Karpas-422 (cell line): ENCODE measurements at regions not wholly inside any gene's neighbourhood (a gene's known extent, or its start where the extent isn't known, plus 50 kb on each side); places are given as distances from the start of the nearest gene placed in this dataset.
A peak's percentile ranks its signal among the peaks of the same experiment; 100 is the strongest.
"Not testable (repeated sequence)": the region's sequence is repeated elsewhere in the genome, so short reads cannot be mapped to it uniquely, and the experiment has no call there.

Source experiments
- DNase-seq: peaks from one replicate; pipeline ENCODE4 v3.0.0-alpha.2; 2015
- H2AFZ ChIP-seq: fragments of 200-600 bp; sonication (generic); 2 replicates; pipeline ENCODE4 v1.6.1; 2014; ENCODE audit warnings: antibody characterized with exemption, low read length, mixed read lengths
- H3K27ac ChIP-seq: fragments of 200-600 bp; sonication (generic); 2 replicates; pipeline ENCODE4 v1.5.1; 2014; ENCODE audit warnings: mild to moderate bottlenecking, low read length, moderate library complexity
- H3K27me3 ChIP-seq: fragments of 200-600 bp; sonication (generic); 2 replicates; pipeline ENCODE4 v1.6.1; 2014; ENCODE audit warnings: low read length, mixed read lengths
- H3K36me3 ChIP-seq: fragments of 200-600 bp; sonication (generic); 2 replicates; pipeline ENCODE4 v1.6.1; 2014; ENCODE audit warnings: low read length, mixed read lengths; ENCODE audit not compliant: insufficient read depth
- H3K4me1 ChIP-seq: fragments of 200-600 bp; sonication (generic); 2 replicates; pipeline ENCODE4 v1.6.1; 2014; ENCODE audit warnings: mild to moderate bottlenecking, low read length, mixed read lengths
- H3K4me2 ChIP-seq: fragments of 200-600 bp; sonication (generic); 2 replicates; pipeline ENCODE4 v1.6.1; 2014; ENCODE audit warnings: low read length, low read depth, mild to moderate bottlenecking; ENCODE audit not compliant: poor library complexity, severe bottlenecking
- H3K4me3 ChIP-seq: fragments of 200-600 bp; sonication (generic); 2 replicates; pipeline ENCODE4 v1.5.1; 2014; ENCODE audit warnings: mild to moderate bottlenecking, antibody characterized with exemption, low read length, mixed read lengths
- H3K79me2 ChIP-seq: fragments of 200-600 bp; sonication (generic); 2 replicates; pipeline ENCODE4 v1.6.1; 2014; ENCODE audit warnings: mild to moderate bottlenecking, low read length, mixed read lengths
- H3K9ac ChIP-seq: fragments of 200-600 bp; sonication (generic); 2 replicates; pipeline ENCODE4 v1.6.0; 2014; ENCODE audit warnings: low read length
- H3K9me2 ChIP-seq: fragments of 200-600 bp; sonication (generic), shearing (Covaris generic); replicated peaks from 2 replicates; pipeline ENCODE4 v1.6.0; 2014; ENCODE audit warnings: mild to moderate bottlenecking, low read length, moderate library complexity; ENCODE audit not compliant: insufficient read depth
- H3K9me3 ChIP-seq: fragments of 300-700, 200-600 bp; sonication (generic); 2 replicates; pipeline ENCODE4 v1.6.1; 2014; ENCODE audit warnings: low read length, mixed read lengths
- H4K20me1 ChIP-seq: fragments of 200-600 bp; sonication (generic); 2 replicates; pipeline ENCODE4 v1.6.1; 2014; ENCODE audit warnings: mild to moderate bottlenecking, antibody characterized with exemption, low read length, low read depth; ENCODE audit not compliant: insufficient read depth

DNA sequence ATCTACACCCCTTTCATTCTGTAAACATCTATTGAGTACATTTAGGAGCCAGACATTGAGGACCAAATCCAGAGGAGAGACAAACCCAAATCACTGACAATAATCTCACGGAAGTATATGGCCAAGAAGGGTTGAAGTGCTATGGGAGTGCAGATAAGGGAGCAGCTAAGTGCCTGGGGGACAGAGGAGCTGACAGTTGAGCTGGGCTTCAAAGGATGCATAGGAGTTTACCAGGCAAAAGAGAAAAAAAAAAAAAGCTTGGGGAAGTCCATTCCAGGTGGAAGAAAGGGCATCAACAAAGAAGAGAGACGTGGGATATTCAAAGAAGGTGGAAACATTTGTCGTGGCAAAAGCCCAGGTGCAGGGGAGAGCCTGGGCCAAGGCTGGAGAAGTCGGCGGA is 60.5 kb upstream of the NANOS1 start:
- H3K79me2 ChIP-seq: no peaks in the 10 kb centered on the region
- peaks cover 5% of the 10 kb centered on the region for H3K9me3 ChIP-seq
- H3K9ac ChIP-seq: no peak overlapping the region
- H2AFZ ChIP-seq: no peak overlapping the region
- H3K4me2 ChIP-seq: no peak overlapping the region
- H3K36me3 ChIP-seq: no peaks in the 10 kb centered on the region
- H3K27me3 ChIP-seq: peaks cover 5% of the 10 kb centered on the region; the same call in 1 of the 2 replicates
- no peaks in the 10 kb centered on the region for H4K20me1 ChIP-seq
- H3K9me2 ChIP-seq: no peaks in the 10 kb centered on the region
- H3K4me1 ChIP-seq: no peaks in the 10 kb centered on the region
- H3K27ac ChIP-seq: no peak overlapping the region
- no peak for DNase-seq
- H3K4me3 ChIP-seq: no peak overlapping the region

DNA sequence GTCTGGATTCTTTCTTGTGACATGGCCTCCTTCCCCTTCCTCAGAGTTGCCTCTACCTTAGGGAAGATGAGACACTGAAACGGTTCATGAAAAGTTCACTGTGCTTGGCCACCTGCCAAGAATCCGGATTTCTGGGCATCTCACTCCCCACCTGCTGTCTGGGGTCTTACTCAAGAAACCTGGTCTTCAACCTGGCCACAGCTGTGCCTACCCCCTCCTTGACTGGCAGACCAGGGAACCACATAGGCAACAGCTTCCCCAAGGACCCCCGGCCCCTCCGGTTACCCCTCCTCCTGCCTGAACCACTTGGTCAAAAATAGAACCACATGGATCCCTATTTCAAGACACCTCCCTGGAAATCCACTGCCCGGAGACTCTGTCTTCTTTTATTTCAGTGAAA is 58.7 kb upstream of the NANOS1 start:
- H3K4me3 ChIP-seq: no peak overlapping the region
- H3K9me3 ChIP-seq: peaks cover 6% of the 10 kb centered on the region
- H3K27me3 ChIP-seq: peaks cover 7% of the 10 kb centered on the region; the same call in 1 of the 2 replicates
- no peak overlapping the region for H2AFZ ChIP-seq
- H3K9me2 ChIP-seq: no peaks in the 10 kb centered on the region
- H3K79me2 ChIP-seq: no peaks in the 10 kb centered on the region
- H4K20me1 ChIP-seq: no peaks in the 10 kb centered on the region
- no peak overlapping the region for H3K27ac ChIP-seq
- DNase-seq: no peak
- no peak overlapping the region for H3K9ac ChIP-seq
- H3K36me3 ChIP-seq: no peaks in the 10 kb centered on the region
- no peak overlapping the region for H3K4me2 ChIP-seq
- no peaks in the 10 kb centered on the region for H3K4me1 ChIP-seq

DNA sequence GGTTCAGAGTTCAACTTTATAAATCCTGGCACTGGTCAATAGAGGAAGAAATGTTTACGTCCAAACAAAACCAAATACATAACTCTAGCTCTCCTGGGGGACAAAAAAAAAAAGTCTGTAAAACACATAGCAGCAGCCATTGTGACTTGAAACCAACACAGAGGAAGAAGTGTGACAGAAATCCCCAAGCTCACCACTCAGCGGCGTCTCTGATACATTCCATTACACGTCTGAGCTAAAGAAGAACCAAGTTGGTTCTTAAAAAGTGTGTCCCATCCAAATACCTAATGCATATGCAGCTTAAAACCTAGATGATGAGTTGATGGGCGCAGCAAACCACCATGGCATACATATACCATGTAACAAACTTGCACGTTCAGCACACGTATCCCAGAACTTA is 58.3 kb upstream of the NANOS1 start:
- Histone ChIP-seq H3K36me3 (no peaks in the 10 kb centered on the region), H3K9me2 (no peaks in the 10 kb centered on the region), H3K9ac (no peak overlapping the region), H4K20me1 (no peaks in the 10 kb centered on the region), H3K79me2 (no peaks in the 10 kb centered on the region), H3K4me2 (no peak overlapping the region), H3K4me1 (no peaks in the 10 kb centered on the region), H3K9me3 (peaks cover 6% of the 10 kb centered on the region), H2AFZ (no peak overlapping the region), H3K4me3 (no peak overlapping the region), H3K27me3 (peaks cover 7% of the 10 kb centered on the region; the same call in 1 of the 2 replicates), H3K27ac (no peak overlapping the region)
- DNase-seq: peak; percentile 70

DNA sequence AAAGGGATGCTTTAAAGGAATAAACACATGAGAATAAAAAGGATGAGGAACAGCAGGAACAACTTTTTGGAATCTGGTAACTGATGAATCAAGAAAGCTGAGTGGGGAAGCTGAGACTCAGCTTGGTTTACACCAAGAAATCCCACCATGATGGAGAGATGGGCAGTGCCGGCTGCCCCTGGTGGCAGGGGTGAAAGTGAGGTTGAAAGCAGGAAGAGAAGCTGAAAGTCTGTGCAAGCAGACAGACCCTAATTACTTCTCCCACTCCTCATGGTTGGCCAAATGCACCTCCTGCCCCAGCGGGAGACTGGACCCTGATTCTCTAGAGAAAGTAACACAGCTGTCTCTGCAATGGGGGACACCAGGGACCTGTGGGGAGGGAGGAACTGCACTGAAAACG is 57.6 kb upstream of the NANOS1 start:
- H4K20me1 ChIP-seq: no peaks in the 10 kb centered on the region
- no peak overlapping the region for H3K9ac ChIP-seq
- no peak for DNase-seq
- no peak overlapping the region for H2AFZ ChIP-seq
- no peaks in the 10 kb centered on the region for H3K79me2 ChIP-seq
- H3K27ac ChIP-seq: no peak overlapping the region
- no peaks in the 10 kb centered on the region for H3K36me3 ChIP-seq
- no peaks in the 10 kb centered on the region for H3K9me2 ChIP-seq
- no peak overlapping the region for H3K4me2 ChIP-seq
- H3K9me3 ChIP-seq: peaks cover 6% of the 10 kb centered on the region
- no peaks in the 10 kb centered on the region for H3K4me1 ChIP-seq
- H3K27me3 ChIP-seq: peaks cover 7% of the 10 kb centered on the region; the same call in 1 of the 2 replicates
- no peak overlapping the region for H3K4me3 ChIP-seq

DNA sequence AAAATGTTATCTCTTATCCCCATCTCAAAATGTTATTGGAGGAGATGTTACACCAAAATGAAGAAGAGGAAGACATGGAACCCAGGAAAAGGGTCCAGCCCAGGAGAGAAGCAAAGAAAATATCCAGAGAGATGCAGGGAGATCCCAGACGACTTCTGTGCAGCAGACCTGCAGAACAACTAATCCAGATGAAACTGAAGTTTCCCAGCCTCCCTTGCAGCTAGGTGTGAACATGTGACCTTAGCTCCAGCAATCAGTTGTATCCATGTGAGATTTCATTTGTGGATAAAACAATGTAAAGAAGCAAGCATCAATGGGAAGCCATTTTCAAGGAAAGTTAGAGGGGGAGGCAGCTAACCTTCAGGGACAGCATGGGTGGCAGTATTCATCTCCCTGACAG is 55.8 kb upstream of the NANOS1 start:
- Histone ChIP-seq H3K9ac (no peak overlapping the region), H3K27ac (no peak overlapping the region), H3K9me3 (peaks cover 6% of the 10 kb centered on the region), H3K4me1 (no peaks in the 10 kb centered on the region), H3K27me3 (peaks cover 7% of the 10 kb centered on the region; the same call in 1 of the 2 replicates), H4K20me1 (no peaks in the 10 kb centered on the region), H3K9me2 (no peaks in the 10 kb centered on the region), H3K79me2 (no peaks in the 10 kb centered on the region), H2AFZ (no peak overlapping the region), H3K4me3 (no peak overlapping the region), H3K4me2 (no peak overlapping the region), H3K36me3 (no peaks in the 10 kb centered on the region)
- DNase-seq: no peak

DNA sequence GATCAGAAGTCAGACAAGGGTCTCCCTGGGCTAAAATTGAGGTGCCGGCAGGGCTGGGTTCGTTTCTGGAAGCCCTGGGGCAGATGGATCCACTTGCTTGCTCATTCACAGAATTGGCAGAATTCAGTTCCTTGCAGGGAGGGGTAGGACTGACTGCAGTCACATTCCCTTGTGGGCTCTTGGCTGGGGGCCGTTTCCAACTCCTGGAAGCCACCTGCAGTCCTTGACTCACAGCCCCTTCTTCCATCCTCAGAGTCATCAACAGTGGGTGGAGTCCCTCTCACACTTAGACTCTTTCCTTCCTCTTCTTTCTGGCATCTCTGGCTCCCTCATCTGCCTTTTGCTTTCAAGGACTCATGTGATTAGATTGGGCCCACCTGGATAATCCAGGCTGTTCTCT is 54.6 kb upstream of the NANOS1 start:
- H3K9ac ChIP-seq: no peak overlapping the region
- H3K4me3 ChIP-seq: no peak overlapping the region
- H3K4me2 ChIP-seq: no peak overlapping the region
- no peak overlapping the region for H3K27ac ChIP-seq
- no peaks in the 10 kb centered on the region for H3K79me2 ChIP-seq
- no peaks in the 10 kb centered on the region for H3K36me3 ChIP-seq
- H3K9me3 ChIP-seq: peaks cover 6% of the 10 kb centered on the region
- H3K27me3 ChIP-seq: peaks cover 7% of the 10 kb centered on the region; the same call in 1 of the 2 replicates
- no peaks in the 10 kb centered on the region for H3K9me2 ChIP-seq
- H4K20me1 ChIP-seq: no peaks in the 10 kb centered on the region
- H3K4me1 ChIP-seq: no peaks in the 10 kb centered on the region
- no peak for DNase-seq
- H2AFZ ChIP-seq: no peak overlapping the region

DNA sequence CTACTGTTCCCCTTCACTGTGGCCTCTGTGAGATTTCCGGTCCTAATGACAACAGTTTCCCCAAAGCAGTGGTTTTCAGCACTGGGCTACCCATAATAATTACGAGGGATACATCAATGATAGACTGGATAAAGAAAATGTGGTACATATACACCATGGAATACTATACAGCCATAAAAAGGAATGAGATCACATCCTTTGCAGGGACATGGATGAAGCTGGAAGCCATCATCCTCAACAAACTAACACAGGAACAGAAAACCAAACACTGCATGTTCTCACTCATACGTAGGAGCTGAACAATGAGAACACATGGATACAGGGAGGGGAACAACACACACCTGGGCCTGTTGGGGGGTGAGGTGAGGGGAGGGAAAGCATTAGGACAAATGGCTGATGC is 53.3 kb upstream of the NANOS1 start:
- not testable (repeated sequence) for H2AFZ ChIP-seq, H3K9me2 ChIP-seq, DNase-seq

DNA sequence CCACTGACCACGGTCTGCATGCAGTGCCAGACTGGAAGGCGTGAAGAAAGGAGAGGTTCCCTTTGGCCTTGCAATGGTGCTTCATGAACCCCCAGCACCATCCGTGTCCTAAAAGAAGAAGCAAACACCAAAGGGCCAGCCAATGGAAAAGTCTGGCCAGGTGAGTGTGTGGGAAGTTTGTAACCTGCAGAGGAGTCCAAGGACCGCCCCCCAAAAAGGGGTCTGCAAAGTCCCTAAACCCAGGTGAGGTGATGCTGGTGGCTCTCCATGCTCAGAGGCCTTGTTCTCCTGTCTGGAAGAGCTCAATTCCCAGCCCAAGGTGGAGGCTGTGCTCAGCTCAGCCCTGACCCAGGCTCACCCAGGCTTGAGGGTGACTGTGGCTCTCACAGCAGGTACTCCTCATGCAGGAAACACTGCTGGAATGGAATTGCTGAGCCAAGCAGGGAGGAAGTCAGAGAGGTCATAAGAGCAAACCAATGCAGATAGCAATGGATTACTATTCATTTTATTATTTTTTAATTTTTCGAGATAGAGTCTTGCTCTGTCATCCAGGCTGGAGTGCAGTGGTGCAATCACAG is 52.4 kb upstream of the NANOS1 start:
- H3K36me3 ChIP-seq: no peaks in the 10 kb centered on the region
- no peaks in the 10 kb centered on the region for H3K79me2 ChIP-seq
- H3K4me1 ChIP-seq: no peaks in the 10 kb centered on the region
- H4K20me1 ChIP-seq: no peaks in the 10 kb centered on the region
- no peak overlapping the region for H3K4me2 ChIP-seq
- no peak overlapping the region for H2AFZ ChIP-seq
- H3K9me2 ChIP-seq: no peaks in the 10 kb centered on the region
- no peak overlapping the region for H3K4me3 ChIP-seq
- H3K27ac ChIP-seq: no peak overlapping the region
- H3K27me3 ChIP-seq: peaks cover 7% of the 10 kb centered on the region; the same call in 1 of the 2 replicates
- peaks cover 6% of the 10 kb centered on the region for H3K9me3 ChIP-seq
- H3K9ac ChIP-seq: no peak overlapping the region
- no peak for DNase-seq

More for the DNA sequence above, 53.3 kb upstream of the NANOS1 start:
- H3K36me3 ChIP-seq, H3K9ac ChIP-seq, H3K9me3 ChIP-seq, H3K4me1 ChIP-seq, H4K20me1 ChIP-seq, H3K4me3 ChIP-seq, H3K27ac ChIP-seq, H3K4me2 ChIP-seq, H3K27me3 ChIP-seq, H3K79me2 ChIP-seq: not testable (repeated sequence)
